Activated CD4-positive, CD25-positive, alpha-beta regulatory T cell treated with anti-CD3 and anti-CD28 coated beads, Interleukin-2, amount 50 U/mL, for 72 hours (primary cell): ENCODE measurements at regions not wholly inside any gene's neighbourhood (a gene's known extent, or its start where the extent isn't known, plus 50 kb on each side); places are given as distances from the start of the nearest gene placed in this dataset.
"Not testable (repeated sequence)": the region's sequence is repeated elsewhere in the genome, so short reads cannot be mapped to it uniquely, and the experiment has no call there.

Experiments used
- DNase-seq: peaks from one replicate; pipeline ENCODE4 v3.0.0; 2021

GRCh38 chr12:14032191-14032590 is 50.8 kb upstream of the GRIN2B start:
- not testable (repeated sequence) for DNase-seq

DNA sequence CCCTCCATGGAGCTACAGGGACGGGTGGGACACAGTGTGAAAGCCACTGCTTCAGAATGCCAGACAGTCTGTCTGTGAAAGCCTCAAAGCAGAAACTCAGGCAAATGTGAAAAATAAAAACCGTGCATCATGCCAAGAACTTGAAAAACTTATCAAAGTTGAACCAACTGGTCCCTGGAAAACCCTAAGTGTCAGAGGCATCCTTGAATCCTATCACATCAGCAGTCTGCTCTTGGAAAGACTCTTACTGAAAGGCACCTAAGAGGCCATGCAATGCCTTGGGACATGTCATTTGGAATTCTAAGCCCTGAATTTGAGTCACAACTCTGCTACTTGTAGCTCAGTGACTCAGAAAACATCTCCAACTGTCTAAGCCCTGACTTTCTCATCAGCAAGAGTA is 62.4 kb upstream of the GRIN2B start:
- DNase-seq: no peak

DNA sequence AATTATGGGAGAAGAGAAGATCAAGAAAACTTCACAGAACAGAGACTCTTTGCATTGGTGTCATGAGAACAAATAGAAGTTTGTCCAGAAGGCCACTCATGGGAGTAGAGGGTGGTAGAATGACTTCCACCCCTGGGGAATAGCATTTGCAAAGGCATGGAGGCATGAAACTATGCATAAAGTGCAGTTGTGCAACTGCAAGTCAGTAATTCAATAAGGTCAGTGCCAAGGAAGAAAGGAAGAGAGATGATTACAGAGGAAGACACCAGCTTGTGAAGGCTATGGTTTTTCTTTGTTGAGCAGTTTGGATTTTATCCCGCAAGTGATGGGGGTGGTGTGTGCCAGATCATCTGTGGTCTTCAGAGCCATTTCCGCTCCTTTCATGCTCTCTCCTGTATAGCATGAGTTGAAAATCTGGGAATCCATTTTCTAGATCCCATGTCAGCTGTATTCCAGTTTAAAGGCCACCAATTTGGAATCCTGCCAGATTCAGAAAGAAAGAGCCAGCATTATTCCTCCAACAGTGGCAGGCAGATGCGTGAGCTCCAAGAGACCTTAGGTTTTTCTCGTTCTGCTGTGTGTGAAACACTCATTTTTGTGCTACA is 67.6 kb upstream of the GRIN2B start:
- DNase-seq: no peak

DNA sequence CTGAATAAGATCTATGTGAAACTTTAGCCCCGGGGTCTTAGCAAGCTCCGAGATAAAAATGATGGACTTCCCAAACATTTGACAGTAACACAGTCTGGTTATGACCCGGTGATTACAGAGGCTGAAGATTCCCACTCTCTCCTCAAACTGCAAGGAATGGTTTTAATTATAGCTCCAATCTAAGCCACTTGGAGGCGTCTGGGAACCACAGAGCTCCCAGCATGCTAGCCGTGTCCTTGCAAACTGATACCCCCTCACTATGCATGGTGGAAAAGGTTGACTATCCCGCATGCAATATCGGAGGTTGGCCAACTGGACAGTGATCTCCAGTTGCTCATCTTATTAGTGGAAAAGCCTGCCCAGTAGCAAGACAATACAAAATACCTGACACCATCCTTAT is 76.5 kb upstream of the GRIN2B start:
- no peak for DNase-seq

GRCh38 chr12:14058717-14059116 is 77.3 kb upstream of the GRIN2B start:
- no peak for DNase-seq

- DNase-seq: no peak
Observed at GRCh38 chr12:14059548-14059947, 78.1 kb upstream of the GRIN2B start.

DNA sequence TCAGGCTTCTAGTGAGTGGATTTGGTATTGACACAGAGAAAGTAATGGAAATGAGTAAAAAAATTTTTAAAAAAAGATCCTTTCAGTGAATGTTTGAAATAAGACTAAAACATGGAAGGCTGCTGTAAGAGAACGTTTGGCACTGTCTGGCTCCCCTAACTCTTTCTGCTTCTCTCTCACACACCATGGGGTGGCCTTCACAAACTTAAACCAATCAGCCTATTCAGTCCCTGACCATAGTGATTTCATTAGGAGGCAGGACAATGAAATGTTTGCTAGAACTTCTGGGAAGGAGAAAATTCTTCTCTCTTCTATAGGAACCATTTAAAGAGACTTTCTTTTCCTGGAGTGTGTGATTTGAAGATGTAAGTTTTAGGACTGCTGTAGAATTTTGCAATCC is 84.2 kb upstream of the GRIN2B start:
- no peak for DNase-seq

DNA sequence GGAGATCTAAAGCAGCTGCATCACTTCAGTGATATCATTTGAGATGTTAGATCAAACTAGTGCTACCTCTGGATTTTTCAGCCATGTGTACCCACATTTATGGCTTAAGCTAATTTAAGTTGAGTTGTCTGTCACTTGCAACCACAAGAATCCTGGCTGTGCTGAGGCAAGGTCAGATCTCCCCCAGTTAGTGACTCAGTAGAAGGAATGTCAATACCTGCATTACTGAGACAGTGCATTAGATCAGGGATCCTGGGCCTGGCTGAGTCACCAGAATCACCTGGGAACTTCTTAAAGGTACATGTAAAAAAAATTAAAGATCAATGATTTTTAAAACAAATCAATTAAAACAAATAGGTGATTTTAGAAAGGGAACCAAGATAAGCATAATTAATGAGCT is 84.6 kb upstream of the GRIN2B start:
- no peak for DNase-seq

GRCh38 chr12:14068961-14069360 is 87.6 kb upstream of the GRIN2B start:
- no peak for DNase-seq

GRCh38 chr12:14071833-14072232 is 90.4 kb upstream of the GRIN2B start:
- no peak for DNase-seq

DNA sequence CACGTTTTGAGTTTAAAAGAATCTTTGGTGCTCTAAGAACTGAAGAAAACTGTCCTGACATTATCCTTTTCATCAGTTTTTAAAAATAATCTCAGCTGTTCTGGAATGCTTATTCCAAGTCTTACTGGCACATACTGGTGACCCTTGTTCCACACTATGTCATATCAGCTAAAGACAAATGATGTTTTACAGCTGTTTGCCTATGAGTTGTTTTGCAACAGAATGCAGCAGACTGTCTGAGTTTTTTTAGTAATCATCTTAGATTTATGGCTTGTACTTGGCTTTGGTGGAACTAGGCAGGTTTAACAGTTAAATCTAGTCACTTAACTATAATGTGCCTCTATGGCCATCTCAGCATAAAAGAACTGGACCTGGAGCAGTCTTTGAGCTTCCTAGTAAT is 91.6 kb upstream of the GRIN2B start:
- no peak for DNase-seq

DNA sequence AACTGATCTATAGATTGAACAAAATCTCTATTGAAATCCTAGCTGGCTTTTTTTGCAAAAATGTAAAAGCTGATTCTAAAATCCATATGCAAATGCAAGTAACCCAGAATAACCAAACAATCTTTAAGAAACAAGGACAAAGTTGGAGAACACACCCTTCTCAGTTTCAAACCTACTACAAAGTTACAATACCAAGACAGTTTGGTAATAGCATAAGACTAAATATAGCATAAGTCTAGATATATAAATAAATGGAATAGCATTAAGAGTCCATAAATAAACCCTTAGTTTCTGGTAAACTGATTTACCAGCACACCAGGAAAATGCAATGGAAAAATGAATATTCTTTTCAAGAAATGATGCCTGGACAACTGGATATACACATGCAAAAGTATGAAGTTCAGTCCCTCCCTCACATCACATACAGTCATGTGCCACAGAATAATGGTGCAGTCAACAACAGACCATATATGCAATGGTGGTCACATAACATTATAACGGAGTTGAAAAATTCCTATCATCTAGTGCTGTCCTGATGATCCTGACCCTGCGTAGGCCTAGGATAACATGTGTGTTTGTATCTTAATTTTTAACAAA is 94.5 kb upstream of the GRIN2B start:
- no peak for DNase-seq

GRCh38 chr12:14076538-14076937 is 95.1 kb upstream of the GRIN2B start:
- DNase-seq: no peak

DNA sequence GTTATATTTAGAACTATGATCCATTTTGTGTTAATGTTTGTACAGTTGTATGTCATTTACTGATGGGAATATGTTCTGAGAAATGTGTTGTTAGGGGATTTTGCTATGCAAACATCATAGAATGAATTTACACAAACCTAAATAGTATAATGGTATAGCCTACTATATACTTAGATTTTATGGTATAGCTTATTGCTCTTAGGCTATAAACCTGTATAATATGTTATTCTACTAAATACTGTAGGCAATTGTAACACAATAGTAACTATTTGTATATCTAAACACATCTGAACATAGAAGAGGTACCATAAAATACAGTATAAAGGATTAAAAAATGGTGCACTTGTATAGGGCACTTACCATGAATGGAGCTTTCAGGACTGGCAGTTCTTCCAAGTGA is 105.4 kb upstream of the GRIN2B start:
- no peak for DNase-seq

GRCh38 chr12:14099994-14100393 is 118.6 kb upstream of the GRIN2B start:
- no peak for DNase-seq

- DNase-seq: not testable (repeated sequence)
Observed at GRCh38 chr12:14101556-14101955, 120.2 kb upstream of the GRIN2B start.

DNA sequence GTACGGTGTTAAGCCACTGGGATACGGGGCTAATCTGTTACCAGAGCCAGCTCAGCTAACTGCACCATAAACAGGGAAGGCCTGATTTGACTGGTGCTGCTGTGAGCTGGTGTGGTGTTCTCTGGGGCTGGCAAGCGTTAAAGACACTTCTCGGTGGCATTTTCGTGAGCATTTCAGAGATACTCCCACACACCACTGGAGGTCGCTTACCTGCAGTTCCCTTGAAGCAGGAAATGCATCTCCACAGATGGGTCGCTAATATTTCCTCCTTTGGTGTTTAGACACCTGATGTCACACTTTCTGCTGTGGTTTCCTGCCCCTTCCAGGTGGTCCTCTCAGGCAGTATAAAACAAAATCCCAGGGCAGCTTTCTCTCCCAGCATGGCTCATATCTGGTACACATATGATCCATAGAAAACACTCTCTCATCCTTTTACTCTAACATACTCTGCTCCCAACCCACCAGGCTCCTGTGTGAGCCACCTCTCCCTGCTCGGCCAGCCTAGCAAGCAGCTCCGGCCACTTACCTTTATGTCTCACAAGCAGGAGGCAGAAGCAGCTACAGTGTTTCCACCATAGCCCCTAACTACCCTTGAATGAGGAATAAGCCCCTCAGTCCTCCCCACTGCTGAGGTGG is 129.9 kb upstream of the GRIN2B start:
- DNase-seq: no peak

GRCh38 chr12:14113031-14113430 is 131.6 kb upstream of the GRIN2B start:
- DNase-seq: no peak

DNA sequence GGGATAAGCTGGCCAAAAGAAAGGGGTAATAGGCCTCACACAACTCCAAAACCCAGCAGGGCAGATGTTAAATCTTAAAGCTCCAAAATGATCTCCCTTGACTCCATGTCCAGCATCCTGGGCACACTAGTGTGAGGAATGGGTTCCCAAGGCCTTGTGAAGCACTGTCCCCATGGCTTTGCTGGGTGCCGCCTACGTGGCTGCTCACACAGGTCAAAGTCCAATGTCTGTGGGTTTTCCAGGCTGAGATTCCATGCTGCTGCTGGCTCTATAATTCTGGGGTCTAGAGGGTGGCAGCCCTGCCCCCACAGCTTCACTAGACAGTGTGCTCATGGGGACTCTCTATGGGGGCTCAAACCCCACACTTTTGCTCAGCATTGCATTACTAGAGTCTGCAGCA is 145.3 kb upstream of the GRIN2B start:
- DNase-seq: no peak

GRCh38 chr12:14129611-14130195 is 148.3 kb upstream of the GRIN2B start:
- no peak for DNase-seq

DNA sequence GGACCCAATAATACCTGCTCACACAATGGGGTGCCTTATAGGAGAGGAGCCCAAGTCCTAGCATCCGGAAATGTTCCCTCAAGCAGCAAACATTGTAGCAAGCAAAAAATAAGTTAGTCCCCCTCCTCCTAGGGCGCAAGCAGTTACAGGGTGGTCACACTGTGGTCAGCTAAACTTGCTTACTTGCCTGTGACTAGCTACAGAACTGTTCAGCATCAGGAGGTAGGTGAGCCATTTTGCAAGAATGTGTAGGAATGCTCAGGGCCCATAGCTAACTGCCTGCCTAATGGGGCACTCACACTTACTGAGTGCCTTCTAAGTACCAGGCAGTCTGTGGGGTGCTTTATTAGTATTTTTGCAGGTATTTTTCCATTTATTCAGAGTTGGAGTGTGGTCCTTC is 154.6 kb upstream of the GRIN2B start:
- DNase-seq: no peak

DNA sequence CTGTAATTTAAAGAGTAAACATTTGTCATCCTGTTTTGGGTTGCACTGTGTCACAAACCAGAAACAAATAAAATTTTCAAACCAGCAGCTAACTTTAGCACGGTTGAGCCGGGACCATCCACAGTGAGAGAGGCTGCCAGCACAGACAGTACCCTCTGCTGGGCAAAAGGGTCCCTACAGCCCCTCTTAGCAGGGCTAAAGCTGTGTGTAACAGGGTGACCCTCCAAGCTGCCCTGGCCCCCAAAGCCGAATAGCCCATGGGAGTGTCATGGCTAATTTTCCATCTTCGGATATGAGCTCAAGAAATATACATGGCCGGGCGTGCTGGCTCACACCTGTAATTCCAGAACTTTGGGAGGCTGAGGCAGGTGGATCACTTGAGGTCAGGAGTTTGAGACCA is 157.1 kb upstream of the GRIN2B start:
- no peak for DNase-seq

GRCh38 chr12:14148489-14149270 is 167.3 kb upstream of the GRIN2B start:
- no peak for DNase-seq

DNA sequence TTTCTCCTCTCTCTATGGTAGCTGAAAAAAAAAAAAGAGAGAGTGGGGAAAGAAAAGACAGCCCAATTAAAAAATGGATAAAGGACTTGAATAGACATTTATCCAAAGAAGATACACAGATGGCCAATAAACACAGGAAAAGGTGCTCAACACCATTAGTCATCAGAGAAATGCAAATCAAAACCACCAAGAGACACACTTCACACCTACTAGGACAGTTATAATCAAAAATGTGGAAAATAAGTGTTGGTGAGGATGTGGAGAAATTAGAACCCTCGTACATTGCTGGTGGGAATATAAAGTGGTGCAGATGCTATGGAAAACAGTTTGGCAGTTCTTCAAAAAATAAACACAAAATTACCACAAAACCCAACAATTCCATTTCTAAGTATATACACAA is 172.4 kb upstream of the GRIN2B start:
- DNase-seq: no peak
